Left lung (tissue), 4 donors: ENCODE measurements at regions not wholly inside any gene's neighbourhood (a gene's known extent, or its start where the extent isn't known, plus 50 kb on each side); places are given as distances from the start of the nearest gene placed in this dataset.

ENCODE experiments used
- ATAC-seq: fragments of 200-7000 bp; cut with Tn5 transposase; one replicate; pipeline ENCODE4 v1.9.1; 2020; ENCODE audit warnings: moderate library complexity
- DNase-seq, 4 donors: peaks; one replicate each; pipeline ENCODE4 v3.0.0-alpha.2; 2013 to 2020
- H3K27ac ChIP-seq, 2 donors: fragments of 200-600 bp; sonication (generic) in 1 of 2; one replicate each; pipeline versions ENCODE4 v1.5.0 to v1.8.0; 2020 to 2021
- H3K27me3 ChIP-seq, 2 donors: fragments of 200-600 bp; sonication (generic) in 1 of 2; one replicate each; pipeline versions ENCODE4 v1.5.0 to v1.8.0; 2020 to 2021
- H3K36me3 ChIP-seq, 2 donors: fragments of 200-600 bp; sonication (generic) in 1 of 2; one replicate each; pipeline versions ENCODE4 v1.5.0 to v1.8.0; 2020 to 2021
- H3K4me1 ChIP-seq, 2 donors: fragments of 200-600 bp; one replicate each; pipeline ENCODE4 v1.8.0; 2021
- H3K4me3 ChIP-seq, 2 donors: fragments of 200-600 bp; sonication (generic) in 1 of 2; one replicate each; pipeline versions ENCODE4 v1.5.0 to v1.8.0; 2020 to 2021; ENCODE audit warnings: mild to moderate bottlenecking in 1 of 2
- H3K9me3 ChIP-seq, 2 donors: fragments of 200-600 bp; sonication (generic) in 1 of 2; one replicate each; pipeline versions ENCODE4 v1.5.0 to v1.8.0; 2020 to 2021
- CTCF ChIP-seq, 2 donors: fragments of 200-600 bp; sonication (generic) in 1 of 2; IDR thresholded peaks; one replicate each; pipeline versions ENCODE4 v1.5.0 to v1.8.0; 2021; ENCODE audit warnings: antibody characterized with exemption in 2 of 2
- intact Hi-C, 2 donors: fragments of 100-400 bp; cut with DNase I; formaldehyde crosslinking; loops; one replicate each; pipeline versions ENCODE4 v1.11.2 to v1.14.2; 2022
- donor health status: DM: no; HTN: yes; CAD: no.
- donor health status: DM: no; HTN: no; CAD: no.

- H3K27ac ChIP-seq = no peak overlapping the region
- TF ChIP-seq CTCF (IDR thresholded peaks at IDR 0.05) = no peak
- H3K36me3 ChIP-seq = no peaks in the 10 kb centered on the region
- ATAC-seq = no peak
- no peak overlapping the region for H3K4me3 ChIP-seq
- H3K27me3 ChIP-seq = no peaks in the 10 kb centered on the region
- no peaks in the 10 kb centered on the region for H3K4me1 ChIP-seq
- no peaks in the 10 kb centered on the region for H3K9me3 ChIP-seq
- intact Hi-C loops = no loop called here
- DNase-seq = no peak
Measured at GRCh38 chr7:122944682-122945303, 50.7 kb downstream of the TAS2R16 start.

GRCh38 chr7:122942765-122943164 lies 52.7 kb downstream of the TAS2R16 start:
- Histone ChIP-seq H3K27ac (no peak overlapping the region), H3K9me3 (no peaks in the 10 kb centered on the region), H3K4me3 (no peak overlapping the region), H3K36me3 (no peaks in the 10 kb centered on the region), H3K4me1 (no peaks in the 10 kb centered on the region), H3K27me3 (no peaks in the 10 kb centered on the region)
- intact Hi-C loops = no loop called here
- DNase-seq (no peak), ATAC-seq (peak; percentile 32)
- TF ChIP-seq CTCF (IDR thresholded peaks at IDR 0.05) = no peak

DNA sequence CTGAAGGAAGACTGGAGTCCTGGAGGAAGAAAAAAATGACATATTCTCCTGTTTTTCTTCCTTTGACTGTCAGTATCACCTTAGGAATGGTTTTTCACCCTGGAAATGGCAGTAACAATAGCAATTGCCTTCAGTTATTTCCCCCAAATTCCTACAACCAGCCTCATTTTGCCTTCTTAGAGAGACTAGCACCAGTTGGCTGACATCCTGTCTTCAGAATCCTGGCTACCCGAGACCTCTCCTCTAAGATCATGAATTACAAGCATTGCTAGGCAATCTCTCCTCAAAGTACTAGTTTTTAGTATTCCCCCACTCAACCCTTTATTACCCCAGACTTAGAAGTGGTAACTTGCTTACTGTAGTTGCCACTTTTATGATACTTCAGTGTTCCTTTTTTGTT lies 53.4 kb downstream of the TAS2R16 start:
- DNase-seq (no peak), ATAC-seq (peak; percentile 47)
- H3K4me3 ChIP-seq = no peak overlapping the region
- intact Hi-C loops = no loop called here
- no peaks in the 10 kb centered on the region for H3K9me3 ChIP-seq
- H3K27ac ChIP-seq = no peak overlapping the region
- no peak for TF ChIP-seq CTCF (IDR thresholded peaks at IDR 0.05)
- H3K4me1 ChIP-seq = no peaks in the 10 kb centered on the region
- no peaks in the 10 kb centered on the region for H3K36me3 ChIP-seq
- no peaks in the 10 kb centered on the region for H3K27me3 ChIP-seq
